ENCODE measurements at regions not wholly inside any gene's neighbourhood (a gene's known extent, or its start where the extent isn't known, plus 50 kb on each side); places are given as distances from the start of the nearest gene placed in this dataset.

DNA sequence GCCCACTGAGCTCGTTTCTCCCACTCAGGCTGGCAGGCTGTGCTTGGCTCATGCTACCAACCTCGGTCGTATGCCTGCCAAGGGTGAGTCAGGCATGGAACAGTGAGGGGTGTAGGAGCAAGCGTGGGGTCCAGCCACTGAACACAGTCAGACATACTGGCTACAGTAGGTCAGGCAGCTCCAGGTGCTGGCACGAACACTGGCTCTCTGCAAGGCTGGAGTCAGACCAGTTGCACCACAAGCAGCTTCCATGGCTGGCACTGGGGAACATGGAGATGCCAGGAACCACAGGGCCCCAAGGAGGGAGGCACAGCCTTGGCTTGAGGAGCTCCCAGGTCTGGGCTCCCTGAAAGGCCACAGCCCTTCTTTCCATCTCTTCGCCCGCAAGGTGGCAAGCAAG is 410.7 kb upstream of the KIRREL3 start:
- no peak for FAIRE-seq

DNA sequence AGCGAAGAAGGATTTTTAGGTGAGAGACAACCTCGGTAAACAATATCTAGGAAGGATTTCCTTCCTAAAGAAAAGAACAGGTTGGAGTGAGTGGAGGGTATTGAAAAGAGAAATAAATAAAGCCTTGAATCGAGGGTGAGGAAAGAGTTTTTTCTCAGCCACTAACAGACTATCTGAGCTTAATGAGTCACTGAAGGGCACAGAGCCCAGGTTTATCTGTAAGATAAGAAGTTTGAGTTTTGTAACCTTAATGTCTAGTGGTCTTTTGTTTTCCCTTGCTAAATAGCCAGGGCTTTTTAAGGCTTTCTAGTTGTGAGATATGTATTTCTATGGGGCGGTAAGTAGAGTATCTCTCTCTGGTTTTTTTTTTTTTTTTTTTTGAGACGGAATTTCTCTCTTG is 394.5 kb upstream of the KIRREL3 start:
- TF ChIP-seq, protein P1, sequence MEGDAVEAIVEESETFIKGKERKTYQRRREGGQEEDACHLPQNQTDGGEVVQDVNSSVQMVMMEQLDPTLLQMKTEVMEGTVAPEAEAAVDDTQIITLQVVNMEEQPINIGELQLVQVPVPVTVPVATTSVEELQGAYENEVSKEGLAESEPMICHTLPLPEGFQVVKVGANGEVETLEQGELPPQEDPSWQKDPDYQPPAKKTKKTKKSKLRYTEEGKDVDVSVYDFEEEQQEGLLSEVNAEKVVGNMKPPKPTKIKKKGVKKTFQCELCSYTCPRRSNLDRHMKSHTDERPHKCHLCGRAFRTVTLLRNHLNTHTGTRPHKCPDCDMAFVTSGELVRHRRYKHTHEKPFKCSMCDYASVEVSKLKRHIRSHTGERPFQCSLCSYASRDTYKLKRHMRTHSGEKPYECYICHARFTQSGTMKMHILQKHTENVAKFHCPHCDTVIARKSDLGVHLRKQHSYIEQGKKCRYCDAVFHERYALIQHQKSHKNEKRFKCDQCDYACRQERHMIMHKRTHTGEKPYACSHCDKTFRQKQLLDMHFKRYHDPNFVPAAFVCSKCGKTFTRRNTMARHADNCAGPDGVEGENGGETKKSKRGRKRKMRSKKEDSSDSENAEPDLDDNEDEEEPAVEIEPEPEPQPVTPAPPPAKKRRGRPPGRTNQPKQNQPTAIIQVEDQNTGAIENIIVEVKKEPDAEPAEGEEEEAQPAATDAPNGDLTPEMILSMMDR (IDR thresholded peaks at IDR 0.05; ENCODE audit: insufficient read depth, low read length, severe bottlenecking), result no peak
- no peaks in the 10 kb centered on the region for H3K27me3 ChIP-seq (ENCODE audit: control insufficient read depth, insufficient read depth, low read length)
- H3K4me3 ChIP-seq (ENCODE audit: low read depth, low read length), result no peak overlapping the region
- FAIRE-seq (no peak), DNase-seq (ENCODE audit: low read depth) (no peak)
- H3K36me3 ChIP-seq (ENCODE audit: control insufficient read depth, insufficient read depth, low read length), result no peaks in the 10 kb centered on the region

More for the DNA sequence above, 410.7 kb upstream of the KIRREL3 start:
- Histone ChIP-seq H3K4me3 (ENCODE audit: low read depth, low read length) (no peak overlapping the region), H3K36me3 (ENCODE audit: control insufficient read depth, insufficient read depth, low read length) (no peaks in the 10 kb centered on the region), H3K27me3 (ENCODE audit: control insufficient read depth, insufficient read depth, low read length) (no peaks in the 10 kb centered on the region)
- DNase-seq (ENCODE audit: low read depth), result no peak
- TF ChIP-seq, protein P1 (IDR thresholded peaks at IDR 0.05; ENCODE audit: insufficient read depth, low read length, severe bottlenecking), result no peak

DNA sequence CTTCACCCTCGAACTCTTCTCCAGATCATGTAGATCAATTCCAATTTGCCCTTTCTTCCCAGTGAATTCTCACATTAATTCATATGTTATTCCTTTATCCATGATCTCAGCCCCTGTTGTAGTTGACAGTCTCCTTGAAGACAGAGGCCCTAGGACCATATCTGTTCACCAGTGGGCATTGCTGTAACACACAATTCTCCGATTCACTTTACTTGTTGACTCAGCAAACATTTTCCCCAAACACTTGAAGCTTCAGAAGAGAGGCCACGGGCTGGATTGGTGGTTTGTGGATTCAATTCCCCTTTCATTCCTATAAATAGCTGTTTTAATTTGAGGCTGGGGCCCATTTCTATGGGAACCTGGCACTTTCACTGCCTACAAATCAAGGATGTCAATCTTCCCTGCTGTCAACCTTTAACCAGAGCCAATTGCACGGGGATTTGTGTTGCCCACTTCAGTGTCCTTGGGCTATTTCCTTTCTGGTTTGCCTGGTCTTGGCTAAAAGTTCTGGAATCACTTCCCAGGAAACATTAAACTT is 393.0 kb upstream of the KIRREL3 start:
- TF ChIP-seq, protein P1 (IDR thresholded peaks at IDR 0.05; ENCODE audit: insufficient read depth, low read length, severe bottlenecking), result no peak
- DNase-seq (ENCODE audit: low read depth) (no peak), FAIRE-seq (no peak)
- H3K4me3 ChIP-seq (ENCODE audit: low read depth, low read length), result no peak overlapping the region
- no peaks in the 10 kb centered on the region for H3K27me3 ChIP-seq (ENCODE audit: control insufficient read depth, insufficient read depth, low read length)
- no peaks in the 10 kb centered on the region for H3K36me3 ChIP-seq (ENCODE audit: control insufficient read depth, insufficient read depth, low read length)

DNA sequence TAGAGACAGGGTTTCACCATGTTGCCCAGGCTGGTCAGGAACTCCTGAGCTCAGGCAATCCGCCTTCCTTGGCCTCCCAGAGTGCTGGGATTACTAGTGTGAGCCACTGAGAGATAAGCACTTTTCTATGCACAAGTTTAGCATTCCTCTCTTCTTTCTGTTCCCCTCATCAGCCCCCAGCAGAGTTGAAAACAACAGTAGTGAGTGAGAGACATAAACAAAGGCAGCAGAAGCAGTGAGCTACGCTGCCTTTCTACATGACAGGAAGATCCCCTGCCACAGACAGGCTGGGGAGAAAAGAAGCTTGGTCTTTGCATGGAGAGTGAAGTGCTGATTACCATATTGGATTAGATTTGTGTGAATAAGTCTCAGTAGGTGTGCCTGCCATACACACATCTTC is 392.0 kb upstream of the KIRREL3 start:
- no peak overlapping the region for H3K4me3 ChIP-seq (ENCODE audit: low read depth, low read length)
- H3K27me3 ChIP-seq (ENCODE audit: control insufficient read depth, insufficient read depth, low read length), result no peaks in the 10 kb centered on the region
- TF ChIP-seq, protein P1 (IDR thresholded peaks at IDR 0.05; ENCODE audit: insufficient read depth, low read length, severe bottlenecking), result no peak
- DNase-seq (ENCODE audit: low read depth) (no peak), FAIRE-seq (no peak)
- H3K36me3 ChIP-seq (ENCODE audit: control insufficient read depth, insufficient read depth, low read length), result no peaks in the 10 kb centered on the region

DNA sequence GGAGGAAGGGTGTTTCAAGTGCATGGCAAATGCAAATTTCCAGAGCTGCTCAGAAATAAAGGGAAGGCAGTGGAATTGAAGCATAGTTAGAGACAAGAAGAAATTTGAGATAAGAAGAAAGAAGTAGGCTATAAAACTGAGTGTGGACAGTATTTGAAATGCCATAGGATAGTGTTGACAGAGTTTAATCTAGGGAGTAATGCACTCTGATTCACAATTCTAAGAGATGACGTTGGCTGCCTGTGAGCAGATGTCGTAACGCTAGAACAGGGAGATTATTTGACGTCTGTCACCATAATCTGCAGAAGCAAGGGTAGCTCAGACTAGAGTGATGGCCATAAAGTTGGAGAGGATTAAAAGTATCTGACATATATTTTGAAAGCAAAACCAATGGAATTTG is 389.9 kb upstream of the KIRREL3 start:
- FAIRE-seq (no peak), DNase-seq (ENCODE audit: low read depth) (no peak)
- TF ChIP-seq, protein P1 (IDR thresholded peaks at IDR 0.05; ENCODE audit: insufficient read depth, low read length, severe bottlenecking), result no peak
- no peak overlapping the region for H3K4me3 ChIP-seq (ENCODE audit: low read depth, low read length)
- no peaks in the 10 kb centered on the region for H3K36me3 ChIP-seq (ENCODE audit: control insufficient read depth, insufficient read depth, low read length)
- H3K27me3 ChIP-seq (ENCODE audit: control insufficient read depth, insufficient read depth, low read length), result no peaks in the 10 kb centered on the region

DNA sequence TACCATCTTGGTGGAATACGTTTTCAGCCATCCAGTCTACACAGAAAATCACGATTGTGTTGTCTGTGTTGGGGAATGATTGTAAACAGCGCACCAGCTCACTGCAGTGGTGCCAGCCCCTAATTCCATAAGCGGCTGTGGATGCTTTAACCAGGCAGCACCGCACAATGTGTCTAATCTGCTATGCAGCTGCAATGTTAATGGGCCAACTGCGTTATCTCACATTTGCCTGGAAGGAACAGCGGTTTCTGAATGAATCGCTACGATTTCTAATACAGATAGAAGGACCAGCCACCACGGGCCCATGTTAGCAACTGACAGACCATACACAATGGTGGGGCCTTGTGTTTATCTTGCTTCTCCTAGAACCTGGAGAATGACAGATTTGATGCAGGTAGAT is 384.5 kb upstream of the KIRREL3 start:
- H3K4me3 ChIP-seq (ENCODE audit: low read depth, low read length), result no peak overlapping the region

More for the DNA sequence above, 384.5 kb upstream of the KIRREL3 start:
- no peak for DNase-seq (ENCODE audit: low read depth)
- FAIRE-seq, result no peak
- no peaks in the 10 kb centered on the region for H3K27me3 ChIP-seq (ENCODE audit: control insufficient read depth, insufficient read depth, low read length)
- TF ChIP-seq, protein P1 (IDR thresholded peaks at IDR 0.05; ENCODE audit: insufficient read depth, low read length, severe bottlenecking), result no peak
- no peaks in the 10 kb centered on the region for H3K36me3 ChIP-seq (ENCODE audit: control insufficient read depth, insufficient read depth, low read length)

Measured in bronchial epithelial cell (primary cell).